H9 (cell line): ENCODE measurements at regions not wholly inside any gene's neighbourhood (a gene's known extent, or its start where the extent isn't known, plus 50 kb on each side); places are given as distances from the start of the nearest gene placed in this dataset.

Experiments
- DNase-seq: peaks from one replicate; pipeline ENCODE4 v3.0.0-alpha.2; 2017
- H2AFZ ChIP-seq: one replicate; pipeline ENCODE4 v1.6.1; 2013; ENCODE audit warnings: mild to moderate bottlenecking, low read length, control low read depth, moderate library complexity
- H2AK5ac ChIP-seq: 2 replicates; pipeline ENCODE4 v1.6.1; 2013; ENCODE audit warnings: low read length, control low read depth, mixed read lengths; ENCODE audit not compliant: insufficient read length
- H2BK120ac ChIP-seq: one replicate; pipeline ENCODE4 v1.6.1; 2013; ENCODE audit warnings: low read depth, mild to moderate bottlenecking, low read length, control low read depth, inconsistent platforms; ENCODE audit not compliant: poor library complexity, severe bottlenecking
- H2BK12ac ChIP-seq: 2 replicates; pipeline ENCODE4 v1.6.1; 2013; ENCODE audit warnings: low read length, control low read depth, mixed read lengths, low read depth; ENCODE audit not compliant: insufficient read length
- H2BK15ac ChIP-seq: 2 replicates; pipeline ENCODE4 v1.6.1; 2013; ENCODE audit warnings: low read depth, low read length, control low read depth
- H2BK20ac ChIP-seq: one replicate; pipeline ENCODE4 v1.6.1; 2013; ENCODE audit warnings: low read depth, mild to moderate bottlenecking, low read length, control low read depth, inconsistent platforms; ENCODE audit not compliant: poor library complexity, severe bottlenecking
- H2BK5ac ChIP-seq: 2 replicates; pipeline ENCODE4 v1.6.1; 2013; ENCODE audit warnings: low read length, control low read depth, mixed read lengths; ENCODE audit not compliant: insufficient read length
- H3K14ac ChIP-seq: 2 replicates; pipeline ENCODE4 v1.6.1; 2013; ENCODE audit warnings: low read length, control low read depth; ENCODE audit not compliant: insufficient read depth
- H3K18ac ChIP-seq: 2 replicates; pipeline ENCODE4 v1.6.1; 2013; ENCODE audit warnings: low read depth, mild to moderate bottlenecking, mixed read lengths, low read length, control low read depth; ENCODE audit not compliant: insufficient read length
- H3K23ac ChIP-seq: 2 replicates; pipeline ENCODE4 v1.6.1; 2013; ENCODE audit warnings: low read length, control low read depth, mixed read lengths, low read depth; ENCODE audit not compliant: insufficient read length
- H3K23me2 ChIP-seq: 2 replicates; pipeline ENCODE4 v1.6.1; 2013; ENCODE audit warnings: low read depth, mild to moderate bottlenecking, mixed read lengths, low read length, control low read depth; ENCODE audit not compliant: insufficient read length, poor library complexity, severe bottlenecking
- H3K27ac ChIP-seq: 2 replicates; pipeline ENCODE4 v1.5.1; 2013; ENCODE audit warnings: low read length, control low read depth, mixed read lengths, low read depth; ENCODE audit not compliant: insufficient read length
- H3K27me3 ChIP-seq: 2 replicates; pipeline ENCODE4 v1.6.1; 2013; ENCODE audit warnings: low read length, control low read depth, inconsistent platforms; ENCODE audit not compliant: insufficient read depth
- H3K4ac ChIP-seq: 2 replicates; pipeline ENCODE4 v1.6.1; 2013; ENCODE audit warnings: low read depth, mild to moderate bottlenecking, control low read depth, inconsistent platforms, low read length, moderate library complexity
- H3K4me1 ChIP-seq: 2 replicates; pipeline ENCODE4 v1.6.1; 2013; ENCODE audit warnings: low read length, control low read depth, inconsistent platforms; ENCODE audit not compliant: insufficient read depth
- H3K4me2 ChIP-seq: 2 replicates; pipeline ENCODE4 v1.6.1; 2013; ENCODE audit warnings: low read length, control low read depth, mixed read lengths; ENCODE audit not compliant: insufficient read length, insufficient read depth
- H3K56ac ChIP-seq: 2 replicates; pipeline ENCODE4 v1.6.1; 2013; ENCODE audit warnings: low read depth, mild to moderate bottlenecking, mixed read lengths, low read length, control low read depth; ENCODE audit not compliant: insufficient read length
- H3K79me1 ChIP-seq: 2 replicates; pipeline ENCODE4 v1.6.1; 2013; ENCODE audit warnings: low read depth, mild to moderate bottlenecking, moderate library complexity, low read length, control low read depth, inconsistent platforms; ENCODE audit not compliant: insufficient read depth, poor library complexity, severe bottlenecking
- H3K79me2 ChIP-seq: 2 replicates; pipeline ENCODE4 v1.6.1; 2013; ENCODE audit warnings: low read length, control low read depth, inconsistent platforms; ENCODE audit not compliant: insufficient read depth
- H3K9ac ChIP-seq: 2 replicates; pipeline ENCODE4 v1.6.1; 2013; ENCODE audit warnings: low read length, control low read depth, mixed read lengths; ENCODE audit not compliant: insufficient read length; ENCODE audit errors: extremely low read depth
- H3K9me3 ChIP-seq: one replicate; pipeline ENCODE4 v1.6.1; 2013; ENCODE audit warnings: low read depth, low read length, inconsistent platforms; ENCODE audit not compliant: control insufficient read depth
- H3T11ph ChIP-seq: one replicate; pipeline ENCODE4 v1.6.1; 2013; ENCODE audit warnings: mild to moderate bottlenecking, low read length, control low read depth, inconsistent platforms
- H4K20me1 ChIP-seq: one replicate; pipeline ENCODE4 v1.6.1; 2013; ENCODE audit not compliant: control insufficient read depth, insufficient read length, insufficient read depth
- H4K5ac ChIP-seq: 2 replicates; pipeline ENCODE4 v1.6.1; 2013; ENCODE audit warnings: low read depth, mild to moderate bottlenecking, mixed read lengths, low read length, control low read depth; ENCODE audit not compliant: insufficient read length
- H4K8ac ChIP-seq: replicated peaks from 2 replicates; pipeline ENCODE4 v1.6.1; 2013; ENCODE audit warnings: low read length, control low read depth, mixed read lengths, low read depth; ENCODE audit not compliant: insufficient read length
- H4K91ac ChIP-seq: 2 replicates; pipeline ENCODE4 v1.6.1; 2013; ENCODE audit warnings: low read depth, mild to moderate bottlenecking, moderate library complexity, mixed read lengths, low read length, control low read depth; ENCODE audit not compliant: insufficient read length
- H3K27ac Mint-ChIP-seq, 3 experiments: 2 replicates in 2 of 3; 3 replicates in 1 of 3; pipeline ENCODE4 v1.8.0; 2020 to 2021; ENCODE audit warnings: mixed read lengths in 3 of 3, mild to moderate bottlenecking in 1 of 3, moderate library complexity in 1 of 3
- H3K27me3 Mint-ChIP-seq: 2 replicates; pipeline ENCODE4 v1.8.0; 2021; ENCODE audit warnings: low read depth, mild to moderate bottlenecking, moderate library complexity, mixed read lengths
- H3K36me3 Mint-ChIP-seq, 3 experiments: 2 replicates in 2 of 3; 3 replicates in 1 of 3; pipeline ENCODE4 v1.8.0; 2020 to 2021; ENCODE audit warnings: low read depth in 3 of 3, mixed read lengths in 3 of 3; ENCODE audit not compliant: insufficient read depth in 1 of 3
- H3K4me1 Mint-ChIP-seq, 2 experiments: 2 replicates each; pipeline ENCODE4 v1.8.0; 2020; ENCODE audit warnings: mixed read lengths in 2 of 2
- H3K4me3 Mint-ChIP-seq, 2 experiments: 2 replicates in 1 of 2; 3 replicates in 1 of 2; pipeline ENCODE4 v1.8.0; 2020 to 2021; ENCODE audit warnings: mild to moderate bottlenecking in 2 of 2, mixed read lengths in 2 of 2, moderate library complexity in 1 of 2
- H3K9me3 Mint-ChIP-seq, 2 experiments: 2 replicates in 1 of 2; 3 replicates in 1 of 2; pipeline ENCODE4 v1.8.0; 2020; ENCODE audit warnings: mild to moderate bottlenecking in 2 of 2, mixed read lengths in 2 of 2, moderate library complexity in 1 of 2
- TF ChIP-seq, protein P1 (sequence below): fragments of 200-600 bp; sonication (generic); conservative IDR thresholded peaks from 3 replicates; pipeline ENCODE4 v1.8.0; 2021; ENCODE audit warnings: antibody characterized with exemption, mild to moderate bottlenecking

DNA sequence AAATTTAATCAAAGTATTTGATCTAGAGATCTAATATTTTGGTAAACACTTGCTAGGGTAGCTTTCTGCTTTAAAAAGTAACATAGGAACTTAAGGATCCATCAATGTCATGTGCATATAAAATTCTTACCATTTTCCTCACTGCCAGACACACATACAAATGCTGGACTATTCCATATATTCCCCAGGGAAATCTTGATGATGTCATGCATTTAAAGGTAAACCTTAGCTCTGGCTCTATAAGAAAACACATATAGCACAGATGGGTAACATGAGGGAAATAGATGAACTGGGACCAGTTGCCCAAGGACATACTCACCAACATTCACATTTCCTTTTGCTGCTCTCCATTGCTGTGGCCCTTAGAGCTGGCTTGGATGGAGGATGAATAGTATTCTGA, 79.1 kb upstream of the FMNL2 start:
- Histone ChIP-seq H4K8ac (no peak overlapping the region), H2AFZ (no peak overlapping the region), H2BK15ac (no peak overlapping the region), H2BK120ac (no peak overlapping the region), H3K27ac (no peak overlapping the region), H3K79me2 (no peaks in the 10 kb centered on the region), H3K23ac (no peak overlapping the region), H3K79me1 (no peaks in the 10 kb centered on the region), H3K9me3 (no peaks in the 10 kb centered on the region), H2BK5ac (no peak overlapping the region), H4K5ac (no peak overlapping the region), H3K9ac (no peak overlapping the region), H3K56ac (no peak overlapping the region), H3K27me3 (no peaks in the 10 kb centered on the region), H2BK12ac (no peak overlapping the region), H3K23me2 (no peaks in the 10 kb centered on the region), H2BK20ac (no peak overlapping the region), H4K20me1 (no peaks in the 10 kb centered on the region), H3K4me1 (no peaks in the 10 kb centered on the region), H3K4ac (no peak overlapping the region), H4K91ac (no peak overlapping the region), H3K4me2 (no peak overlapping the region), H3K14ac (no peak overlapping the region), H3K18ac (no peak overlapping the region), H2AK5ac (no peak overlapping the region), H3T11ph (no peak overlapping the region)
- no peak for DNase-seq
- H3K4me1 Mint-ChIP-seq: no peaks in the 10 kb centered on the region
- TF ChIP-seq, protein P1, sequence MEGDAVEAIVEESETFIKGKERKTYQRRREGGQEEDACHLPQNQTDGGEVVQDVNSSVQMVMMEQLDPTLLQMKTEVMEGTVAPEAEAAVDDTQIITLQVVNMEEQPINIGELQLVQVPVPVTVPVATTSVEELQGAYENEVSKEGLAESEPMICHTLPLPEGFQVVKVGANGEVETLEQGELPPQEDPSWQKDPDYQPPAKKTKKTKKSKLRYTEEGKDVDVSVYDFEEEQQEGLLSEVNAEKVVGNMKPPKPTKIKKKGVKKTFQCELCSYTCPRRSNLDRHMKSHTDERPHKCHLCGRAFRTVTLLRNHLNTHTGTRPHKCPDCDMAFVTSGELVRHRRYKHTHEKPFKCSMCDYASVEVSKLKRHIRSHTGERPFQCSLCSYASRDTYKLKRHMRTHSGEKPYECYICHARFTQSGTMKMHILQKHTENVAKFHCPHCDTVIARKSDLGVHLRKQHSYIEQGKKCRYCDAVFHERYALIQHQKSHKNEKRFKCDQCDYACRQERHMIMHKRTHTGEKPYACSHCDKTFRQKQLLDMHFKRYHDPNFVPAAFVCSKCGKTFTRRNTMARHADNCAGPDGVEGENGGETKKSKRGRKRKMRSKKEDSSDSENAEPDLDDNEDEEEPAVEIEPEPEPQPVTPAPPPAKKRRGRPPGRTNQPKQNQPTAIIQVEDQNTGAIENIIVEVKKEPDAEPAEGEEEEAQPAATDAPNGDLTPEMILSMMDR: no peak
- H3K36me3 Mint-ChIP-seq: peaks cover 0 to 1% (median 0%) of the 10 kb centered on the region in 3 experiments; a peak in 1 of 7 replicates
- H3K9me3 Mint-ChIP-seq: peaks cover under 1 to 4% of the 10 kb centered on the region in 2 experiments; a peak in 3 of 5 replicates
- H3K27ac Mint-ChIP-seq: no peak overlapping the region
- no peaks in the 10 kb centered on the region; the same call in 1 of the 2 replicates for H3K27me3 Mint-ChIP-seq
- no peak overlapping the region for H3K4me3 Mint-ChIP-seq
